Panc1 (cell line): ENCODE measurements at regions not wholly inside any gene's neighbourhood (a gene's known extent, or its start where the extent isn't known, plus 50 kb on each side); places are given as distances from the start of the nearest gene placed in this dataset.

ENCODE experiments used
- CTCF ChIP-seq: fragments of 450-650 bp; IDR thresholded peaks from 2 replicates; pipeline ENCODE4 v1.5.1; 2017; ENCODE audit warnings: mild to moderate bottlenecking
- POLR2AphosphoS5 ChIP-seq: IDR thresholded peaks from 2 replicates; pipeline ENCODE4 v1.6.1; 2012; ENCODE audit warnings: mild to moderate bottlenecking, low read depth, low read length, moderate library complexity
- REST ChIP-seq, 2 experiments: IDR thresholded peaks; 2 replicates each; pipeline ENCODE4 v1.6.1; 2011 to 2012; ENCODE audit warnings: low read depth in 2 of 2, control low read depth in 1 of 2, low read length in 1 of 2, mild to moderate bottlenecking in 1 of 2, moderate library complexity in 1 of 2; ENCODE audit not compliant: insufficient read depth in 1 of 2
- SIN3A ChIP-seq: IDR thresholded peaks from 2 replicates; pipeline ENCODE4 v1.6.1; 2012; ENCODE audit warnings: low read depth, mild to moderate bottlenecking, low read length, moderate library complexity, borderline replicate concordance; ENCODE audit not compliant: insufficient read depth
- TCF7L2 ChIP-seq: IDR thresholded peaks from 2 replicates; pipeline ENCODE4 v1.6.1; 2011; ENCODE audit warnings: mild to moderate bottlenecking, low read depth, low read length, inconsistent platforms

GRCh38 chr13:55302568-55302967, 1838.2 kb upstream of the PRR20A start:
- TF ChIP-seq CTCF (no peak), POLR2AphosphoS5 (no peak), TCF7L2 (no peak), REST (IDR thresholded peaks at IDR 0.05; ENCODE audit: insufficient read depth in 1 of 2, low read depth in 2 of 2, low read length in 1 of 2) (no peak), SIN3A (no peak)
